ENCODE measurements at regions not wholly inside any gene's neighbourhood (a gene's known extent, or its start where the extent isn't known, plus 50 kb on each side); places are given as distances from the start of the nearest gene placed in this dataset.
"Not testable (repeated sequence)": the region's sequence is repeated elsewhere in the genome, so short reads cannot be mapped to it uniquely, and the experiment has no call there.

DNA sequence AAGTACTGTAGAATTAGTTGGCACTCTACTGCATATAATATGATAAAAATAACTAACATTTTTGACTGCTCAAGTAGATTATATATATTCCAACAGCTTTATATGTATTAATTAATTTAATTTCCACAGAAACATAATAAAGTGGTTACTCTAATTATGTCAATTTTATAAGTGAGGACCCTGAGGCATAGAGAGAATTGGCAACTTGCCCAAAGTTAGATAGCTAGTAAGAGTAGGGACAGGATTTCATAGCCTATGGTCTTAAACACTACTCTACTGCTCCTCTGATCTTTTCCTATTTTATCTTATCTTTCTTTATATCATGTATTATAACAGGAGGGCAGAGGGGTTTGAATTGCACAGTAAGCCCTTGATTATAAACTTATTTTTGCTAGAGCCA, 418.7 kb upstream of the SGO1 start:
- no peak for DNase-seq

DNA sequence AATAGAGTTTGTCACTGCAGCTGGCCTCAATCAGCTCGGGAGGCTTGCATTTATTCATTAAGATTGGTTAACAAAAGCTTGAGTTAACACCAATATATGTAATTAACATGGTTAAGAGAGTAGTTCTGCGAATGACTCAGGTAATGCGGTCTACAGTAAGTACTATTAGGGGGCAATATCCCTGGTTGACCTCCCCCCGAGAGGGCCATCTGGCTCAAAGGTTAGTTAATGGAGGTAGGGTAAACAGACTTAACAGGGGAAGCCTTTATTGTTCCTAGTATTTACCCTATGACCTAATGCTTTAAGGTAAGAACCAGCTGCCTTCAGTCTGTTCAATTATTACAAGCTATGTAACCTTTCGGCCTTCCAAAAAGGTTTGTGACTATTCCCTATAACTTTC, 403.3 kb upstream of the SGO1 start:
- no peak for DNase-seq

DNA sequence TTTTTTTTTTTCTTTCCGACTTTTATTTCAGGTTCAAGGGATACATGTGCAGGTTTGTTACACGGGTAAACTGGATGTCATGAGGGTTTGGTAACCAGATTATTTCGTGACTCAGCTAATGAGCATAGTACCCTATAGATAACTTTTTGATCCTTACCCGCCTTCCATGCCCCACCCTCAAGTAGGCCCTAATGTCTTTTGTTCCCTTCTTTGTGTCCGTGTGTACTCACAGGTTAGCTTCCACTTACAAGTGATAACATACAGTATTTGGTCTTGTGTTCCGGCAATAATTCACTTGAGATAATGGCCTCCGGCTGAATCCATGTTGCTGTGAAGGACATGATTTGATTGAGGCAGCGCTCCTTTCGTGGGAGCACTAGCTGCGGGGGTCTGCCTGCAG, 402.8 kb upstream of the SGO1 start:
- DNase-seq: no peak

DNA sequence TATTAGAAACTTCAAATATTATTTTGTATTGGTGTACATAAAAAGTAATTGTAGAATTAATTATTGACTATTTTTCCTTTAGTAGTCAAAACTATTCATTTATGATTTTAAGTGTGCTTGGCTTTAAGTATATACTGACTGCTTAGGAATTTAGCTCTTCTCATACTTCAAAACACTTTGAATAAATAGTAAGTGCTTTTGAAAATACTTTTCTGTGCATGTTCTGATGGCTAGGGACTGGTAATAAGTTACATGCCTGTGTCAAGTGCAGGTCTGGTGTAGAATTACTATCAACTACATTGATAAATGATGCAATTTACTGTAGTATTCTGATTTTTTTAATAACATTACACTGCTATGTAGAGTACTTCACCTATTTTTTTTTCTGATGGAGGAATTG, 397.6 kb upstream of the SGO1 start:
- DNase-seq: no peak

DNA sequence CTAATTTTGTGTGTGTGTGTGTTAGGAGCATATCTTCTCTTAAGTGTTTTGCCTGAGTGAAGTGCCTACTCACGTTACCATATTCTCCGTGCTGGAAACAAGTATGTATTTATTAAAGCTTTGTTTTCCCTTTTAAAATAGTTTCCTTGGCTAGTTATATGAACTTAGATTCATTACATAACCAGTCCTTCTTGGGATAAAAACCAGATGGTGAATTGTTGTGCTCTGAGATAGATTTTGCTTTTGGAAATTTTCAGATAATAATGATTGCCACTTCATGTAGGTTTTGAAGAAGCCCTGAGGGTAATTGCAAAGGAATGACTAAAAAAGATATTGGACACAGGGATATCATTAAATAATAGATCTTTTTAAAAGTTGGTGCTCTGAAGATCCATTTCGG, 390.2 kb upstream of the SGO1 start:
- no peak for DNase-seq

DNA sequence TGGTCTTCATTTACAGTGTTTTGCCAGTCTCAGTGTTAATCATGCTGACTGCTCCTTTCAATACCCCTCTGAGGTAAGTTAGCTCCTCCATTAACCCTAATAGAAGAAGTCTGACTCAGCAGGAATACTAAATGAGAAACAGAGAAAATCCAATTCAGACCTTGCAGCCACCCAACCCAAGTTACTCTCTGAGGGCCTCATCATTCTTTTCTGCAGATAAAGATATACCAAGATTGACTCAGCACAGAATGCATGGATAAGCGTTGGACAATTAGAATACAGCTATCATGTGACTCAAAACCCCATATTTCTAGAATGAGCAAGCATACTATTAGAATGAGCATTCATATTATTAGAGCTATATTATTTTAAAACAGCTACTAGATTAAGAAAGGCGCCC, 389.1 kb upstream of the SGO1 start:
- DNase-seq: no peak

DNA sequence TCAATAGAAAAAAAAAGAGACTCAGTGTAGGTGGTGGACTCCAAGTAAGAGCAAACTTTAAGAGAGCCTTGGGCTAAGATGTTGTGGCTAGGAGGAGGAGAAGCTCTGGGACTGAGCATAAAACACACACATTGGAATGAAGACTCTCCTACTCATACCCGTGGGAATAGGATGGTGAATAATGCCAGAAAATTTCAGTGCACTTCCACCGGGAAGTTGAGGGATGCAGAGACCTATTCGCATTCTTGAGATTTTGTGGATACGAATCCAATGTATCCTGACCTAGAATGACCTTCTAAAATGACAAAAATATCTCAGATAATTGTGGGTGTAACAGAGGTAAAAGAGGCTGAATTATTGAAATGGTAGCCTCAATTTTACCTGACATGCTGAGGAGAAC, 388.7 kb upstream of the SGO1 start:
- DNase-seq: no peak

DNA sequence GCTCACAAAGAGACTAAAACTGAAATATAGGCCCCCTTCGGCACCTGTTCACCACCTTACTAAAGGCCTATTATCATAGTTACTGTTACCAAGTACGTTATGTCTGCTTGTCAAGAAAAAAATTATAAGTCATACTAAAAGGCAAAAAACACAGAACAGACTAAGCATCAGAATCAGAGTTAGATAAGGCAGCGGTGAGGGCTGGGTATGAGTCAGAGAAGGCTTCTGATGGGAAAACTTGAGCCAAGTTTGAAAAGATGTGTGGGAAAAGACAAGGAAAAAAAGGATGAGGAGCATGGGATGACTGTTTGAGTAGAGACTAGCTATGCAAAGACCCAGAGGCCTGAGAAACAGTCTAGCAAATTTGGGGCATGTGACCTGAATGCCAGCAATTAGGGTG, 387.2 kb upstream of the SGO1 start:
- no peak for DNase-seq

DNA sequence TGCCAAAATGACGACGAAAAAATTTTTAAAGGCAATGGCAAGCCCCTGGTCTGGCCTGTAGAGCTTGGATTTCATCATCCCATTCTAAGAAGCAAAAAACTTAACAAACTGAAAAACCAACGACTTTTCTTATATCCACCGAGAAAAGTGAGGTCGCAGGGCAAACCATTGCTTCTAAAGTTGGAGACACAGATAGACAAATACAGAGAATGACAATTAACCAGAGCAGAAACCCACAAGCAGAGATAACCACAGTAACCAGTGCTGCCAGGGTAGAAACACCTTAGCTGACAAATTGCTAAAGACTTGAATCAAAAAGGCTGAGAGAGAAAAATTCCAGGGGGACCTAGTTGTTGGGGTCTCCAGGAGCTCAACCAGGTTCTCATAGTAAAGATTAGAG, 386.5 kb upstream of the SGO1 start:
- DNase-seq: no peak

DNA sequence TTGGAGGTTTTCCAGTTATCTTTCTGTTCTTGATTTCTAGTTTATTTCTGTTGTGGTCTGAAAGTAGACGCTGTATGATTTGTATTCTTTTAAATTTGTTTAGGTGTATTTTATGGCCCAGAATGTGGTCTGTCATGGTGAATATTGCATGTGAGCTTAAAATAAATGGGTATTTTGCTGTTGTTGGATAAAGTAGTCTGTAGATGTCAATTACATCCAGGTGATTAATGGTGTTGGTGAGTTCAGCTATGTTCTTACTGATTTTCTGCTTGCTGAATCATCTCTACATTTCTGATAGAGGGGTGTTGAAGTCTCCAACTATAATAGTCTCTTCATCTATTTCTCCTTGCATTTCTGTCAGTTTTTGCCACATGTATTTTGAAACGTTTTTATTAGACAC, 383.3 kb upstream of the SGO1 start:
- DNase-seq: no peak

DNA sequence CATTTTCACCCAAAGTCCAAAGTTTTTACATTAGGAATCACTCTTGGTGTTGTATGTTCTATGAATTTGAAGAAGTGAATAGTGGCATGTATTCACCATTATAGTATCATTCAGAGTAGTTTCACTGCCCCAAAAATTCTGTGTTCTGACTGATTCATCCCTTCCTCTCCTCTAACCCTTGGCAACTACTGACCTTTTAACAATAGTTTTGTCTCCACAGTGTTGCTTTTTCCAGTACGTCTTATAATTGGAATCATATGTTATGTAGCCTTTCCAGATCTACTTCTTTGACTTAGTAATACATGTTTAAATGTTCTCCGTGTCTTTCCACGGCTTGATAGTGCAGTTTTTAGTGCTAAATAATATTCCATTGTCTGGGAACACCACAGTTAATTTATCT, 379.0 kb upstream of the SGO1 start:
- no peak for DNase-seq

DNA sequence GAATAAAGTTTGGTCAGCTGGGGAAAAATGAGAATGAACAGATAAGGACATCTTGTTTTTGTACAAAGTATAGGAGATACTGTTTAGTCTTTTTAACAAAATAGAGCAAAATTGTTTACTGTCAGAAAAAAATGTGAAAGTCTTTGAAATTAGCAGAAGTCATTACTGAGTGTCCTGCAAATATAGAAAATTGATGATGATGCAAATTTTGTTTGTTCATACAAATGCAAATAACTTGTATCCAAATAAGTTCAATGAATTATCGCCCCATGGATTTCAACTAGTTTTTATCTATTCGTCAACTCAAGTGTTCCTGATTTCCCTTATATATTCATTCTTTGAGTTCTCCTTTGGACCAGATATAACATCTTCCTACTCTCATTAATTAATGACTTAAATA, 378.0 kb upstream of the SGO1 start:
- DNase-seq: no peak

DNA sequence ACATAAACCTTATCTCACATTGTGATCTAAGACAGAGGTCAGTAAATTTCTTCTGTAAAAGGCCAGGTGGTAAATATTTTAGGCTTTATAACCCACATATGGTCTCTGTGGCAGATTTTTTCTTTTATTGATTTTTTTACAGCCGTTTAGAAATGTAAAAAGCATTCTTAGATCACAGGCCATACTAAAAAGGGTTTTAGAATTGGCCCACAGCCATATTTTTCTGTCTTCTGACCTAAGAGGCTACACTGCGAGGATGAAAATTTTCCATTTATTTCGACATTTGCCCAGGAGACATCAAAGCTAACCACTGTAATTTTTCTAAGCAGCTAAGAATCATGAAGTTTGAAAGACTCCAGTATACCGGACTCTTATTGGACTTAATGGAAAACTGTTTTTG, 377.2 kb upstream of the SGO1 start:
- no peak for DNase-seq

DNA sequence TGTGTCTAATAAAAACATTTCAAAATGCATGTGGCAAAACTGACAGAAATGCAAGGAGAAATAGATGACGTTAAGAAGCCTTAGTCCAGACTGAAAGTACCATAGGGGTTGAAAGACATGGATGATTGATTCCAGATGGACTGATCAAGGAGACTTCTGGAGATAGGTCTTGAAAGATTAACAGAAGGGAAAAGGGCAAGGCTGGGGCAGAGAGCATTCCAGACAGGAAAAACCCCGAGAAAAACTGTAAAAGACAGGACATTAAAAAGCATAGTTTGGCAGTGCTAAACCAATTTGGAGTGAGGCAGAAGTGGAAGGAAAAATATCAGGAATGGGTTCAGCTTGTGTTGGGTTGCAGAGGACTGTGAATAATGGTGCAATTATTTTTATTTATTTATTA, 375.2 kb upstream of the SGO1 start:
- no peak for DNase-seq

DNA sequence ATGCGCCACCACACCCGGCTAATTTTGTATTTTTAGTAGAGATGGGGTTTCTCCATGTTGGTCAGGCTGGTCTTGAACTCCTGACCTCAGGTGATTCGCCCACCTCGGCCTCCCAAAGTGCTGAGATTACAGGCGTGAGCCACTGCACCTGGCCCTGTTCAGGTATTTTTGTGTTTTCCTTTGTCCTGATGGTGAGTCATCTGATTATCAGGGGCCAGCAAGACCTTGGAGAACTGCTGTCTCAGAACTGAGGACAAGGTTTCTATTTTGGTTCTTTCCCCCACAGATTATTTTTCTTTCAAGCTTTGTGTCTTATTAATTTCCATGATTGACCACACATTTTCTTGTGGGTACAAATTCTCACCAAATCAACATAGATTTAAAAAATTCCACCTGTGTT, 374.4 kb upstream of the SGO1 start:
- DNase-seq: not testable (repeated sequence)

DNA sequence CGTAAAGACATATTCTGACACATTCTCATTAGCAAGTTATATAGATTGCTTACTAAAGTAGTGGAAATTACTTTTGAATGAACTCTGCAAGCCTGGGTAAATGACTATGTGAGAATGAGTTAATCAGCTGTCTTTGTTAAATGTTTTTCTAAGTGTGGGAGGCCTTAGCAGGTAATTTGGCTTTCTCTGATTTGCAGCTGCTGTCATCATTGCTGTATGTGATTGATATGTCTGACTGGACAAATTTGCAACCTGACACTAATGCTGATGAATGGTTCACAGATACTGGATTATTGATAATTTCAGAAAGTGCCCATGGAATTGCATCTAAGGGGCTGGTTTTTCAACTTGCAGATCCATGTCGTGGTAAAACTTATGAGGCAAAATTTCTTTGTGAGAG, 372.2 kb upstream of the SGO1 start:
- no peak for DNase-seq

DNA sequence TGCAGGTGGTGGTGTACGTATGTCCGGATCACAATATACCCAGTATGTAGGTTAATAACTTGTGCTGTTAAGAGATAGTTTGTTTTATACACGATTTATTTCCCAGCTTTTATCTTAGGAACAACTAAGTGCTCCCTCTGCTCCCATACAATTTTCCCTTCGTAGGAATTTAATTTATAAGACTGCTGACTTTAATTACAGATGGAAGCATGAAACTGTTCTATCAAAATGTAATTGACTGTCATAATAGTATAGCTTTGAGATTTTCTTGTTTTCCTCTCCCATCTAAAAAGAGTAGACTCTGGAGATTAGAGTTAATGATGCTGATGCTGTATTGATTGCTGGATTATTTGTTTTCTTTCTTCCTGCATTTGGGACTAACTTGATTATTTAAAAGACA, 370.7 kb upstream of the SGO1 start:
- no peak for DNase-seq

DNA sequence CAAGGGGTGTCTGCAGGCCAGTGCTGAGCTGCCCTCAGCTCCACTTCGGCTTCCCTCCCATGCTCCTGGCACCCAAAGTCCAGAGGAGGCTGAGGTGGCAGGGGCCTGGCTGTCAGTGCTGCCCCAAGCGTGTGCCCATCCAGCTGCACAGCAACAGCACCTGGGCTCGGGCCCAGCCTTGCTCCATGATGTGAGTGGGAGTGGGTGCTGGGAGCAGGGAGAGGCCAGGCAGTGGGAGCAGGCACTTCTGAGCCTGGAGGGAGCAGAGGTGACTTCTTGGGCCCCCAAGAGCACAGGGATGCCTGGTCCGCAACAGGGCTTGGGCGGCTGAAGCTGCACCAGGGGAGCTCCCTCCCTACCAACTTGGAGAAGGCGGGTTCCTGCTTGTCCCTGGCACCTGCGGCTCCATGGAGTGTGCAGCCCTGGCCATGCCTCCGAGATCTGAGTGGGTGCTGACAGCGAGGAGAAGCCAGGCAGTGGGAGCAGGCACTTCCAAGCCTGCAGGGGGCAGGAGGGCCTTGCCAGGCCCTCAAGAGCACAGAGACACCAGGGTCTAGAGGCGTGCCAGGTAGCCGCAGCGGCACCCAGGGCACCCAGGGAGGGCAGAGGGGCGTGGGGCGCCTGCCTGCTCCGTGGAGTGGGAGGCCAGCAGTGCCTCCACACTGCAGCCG, 366.7 kb upstream of the SGO1 start:
- no peak for DNase-seq

DNA sequence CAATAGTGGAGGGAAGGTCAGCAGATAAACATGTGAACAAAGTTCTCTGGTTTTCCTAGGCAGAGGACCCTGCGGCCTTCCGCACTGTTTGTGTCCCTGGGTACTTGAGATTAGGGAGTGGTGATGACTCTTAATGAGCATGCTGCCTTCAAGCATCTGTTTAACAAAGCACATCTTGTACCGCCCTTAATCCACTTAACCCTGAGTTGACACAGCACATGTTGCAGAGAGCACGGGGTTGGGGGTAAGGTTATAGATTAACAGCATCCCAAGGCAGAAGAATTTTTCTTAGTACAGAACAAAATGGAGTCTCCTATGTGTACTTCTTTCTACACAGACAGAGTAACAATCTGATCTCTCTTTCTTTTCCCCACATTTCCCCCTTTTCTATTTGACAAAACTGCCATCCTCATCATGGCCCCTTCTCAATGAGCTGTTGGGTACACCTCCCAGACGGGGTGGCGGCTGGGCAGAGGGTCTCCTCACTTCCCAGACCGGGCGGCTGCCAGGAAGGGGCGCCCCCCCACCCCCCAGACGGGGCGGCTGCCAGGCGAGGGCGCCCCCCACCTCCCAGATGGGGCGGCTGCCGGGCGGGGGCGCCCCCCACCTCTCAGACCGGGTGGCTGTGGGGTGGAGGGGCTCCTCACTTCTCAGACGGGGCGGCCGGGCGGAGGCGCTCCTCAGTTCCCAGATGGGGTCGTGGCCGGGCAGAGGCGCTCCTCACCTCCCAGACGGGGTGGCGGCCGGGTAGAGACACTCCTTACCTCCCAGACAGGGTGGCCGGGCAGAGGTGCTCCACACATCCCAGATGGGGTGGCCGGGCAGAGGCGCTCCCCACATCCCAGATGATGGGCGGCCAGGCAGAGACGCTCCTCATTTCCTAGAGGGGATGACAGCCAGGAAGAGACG, 361.6 kb upstream of the SGO1 start:
- not testable (repeated sequence) for DNase-seq

DNA sequence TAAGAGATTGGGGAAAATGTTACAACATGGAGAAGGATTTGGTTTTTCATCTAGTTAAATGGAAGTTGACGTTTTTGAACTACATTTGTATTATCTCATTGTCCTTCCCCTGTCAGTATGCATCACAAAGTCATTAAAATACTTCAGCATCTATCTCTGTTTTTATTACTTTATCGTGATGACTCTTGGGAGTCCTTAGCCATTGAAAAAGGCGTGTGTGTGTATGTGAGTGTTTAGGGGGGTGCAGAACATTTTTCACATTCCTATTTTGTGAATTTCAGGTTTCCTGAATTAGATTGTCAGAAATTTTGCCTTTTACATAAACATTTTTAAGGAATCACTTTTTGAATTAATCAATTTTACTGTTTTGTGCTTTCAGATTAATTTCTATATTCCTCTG, 360.6 kb upstream of the SGO1 start:
- DNase-seq: no peak

DNA sequence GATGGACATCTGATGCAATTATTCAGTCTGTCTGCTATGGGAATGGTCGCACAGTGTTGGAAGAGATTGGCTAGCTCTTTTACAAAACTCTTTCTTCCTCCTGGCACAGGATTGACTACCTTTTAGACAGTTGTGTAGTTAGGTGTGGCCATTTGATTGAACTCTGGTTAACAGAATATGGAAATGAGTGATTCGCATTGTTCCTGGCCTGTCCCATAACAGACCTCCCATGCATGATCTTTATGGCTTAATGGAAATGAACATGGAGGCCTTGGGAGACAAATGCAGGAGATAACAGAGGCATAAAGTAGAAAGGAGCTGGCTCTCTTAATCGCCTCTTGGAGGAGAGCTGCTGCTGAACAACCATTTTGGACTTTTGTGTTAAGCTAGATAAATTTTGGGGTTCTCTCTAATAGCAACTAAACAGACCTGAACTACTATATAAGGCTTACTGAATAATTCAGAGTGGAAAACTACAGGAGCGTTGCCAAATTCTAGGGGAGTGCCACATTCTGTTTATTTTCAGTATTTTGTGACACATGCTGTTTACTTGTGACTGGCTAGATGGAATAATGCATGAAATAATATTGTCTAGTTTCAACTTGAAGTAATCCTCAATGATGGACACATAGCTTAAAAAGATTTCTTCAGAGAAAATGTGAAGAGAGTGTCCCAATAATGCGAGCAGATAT, 357.7 kb upstream of the SGO1 start:
- no peak for DNase-seq

DNA sequence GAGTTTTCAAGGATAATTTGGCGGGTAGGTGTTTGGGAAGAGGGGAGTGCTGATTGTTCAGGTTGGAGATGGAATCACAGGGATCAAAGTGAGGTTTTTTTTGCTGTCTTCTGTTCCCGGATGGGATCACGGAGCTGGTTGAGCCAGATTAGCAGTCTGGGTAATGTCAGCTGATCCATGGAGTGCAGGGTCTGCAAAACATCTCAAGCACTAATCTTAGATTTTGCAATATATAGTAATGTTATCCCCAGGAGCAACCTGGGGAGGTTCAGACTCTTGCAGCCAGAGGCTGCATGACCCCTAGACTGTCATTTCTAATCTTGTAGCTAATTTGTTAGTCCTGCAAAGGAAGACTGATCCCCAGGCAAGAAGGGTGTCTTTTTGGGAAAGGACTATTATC, 354.1 kb upstream of the SGO1 start:
- DNase-seq: no peak

DNA sequence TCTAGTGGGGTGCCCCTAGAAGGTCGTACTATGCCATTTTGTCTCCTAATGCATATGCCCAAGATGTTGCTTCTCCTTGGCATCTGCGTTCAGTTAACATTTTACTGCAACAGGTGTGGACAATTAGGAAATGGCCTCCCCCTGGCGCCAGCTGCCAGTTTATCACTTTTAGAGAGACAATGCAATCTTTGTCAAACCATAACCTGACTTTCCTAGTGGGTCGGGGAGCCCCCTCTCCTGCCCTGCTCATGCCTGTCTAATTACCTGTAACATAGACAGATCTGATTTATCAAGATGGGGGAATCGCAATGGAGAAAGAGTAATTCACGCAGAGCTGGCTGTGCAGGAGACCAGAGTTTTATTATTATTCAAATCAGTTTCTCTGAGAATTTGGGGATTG, 353.7 kb upstream of the SGO1 start:
- no peak for DNase-seq

DNA sequence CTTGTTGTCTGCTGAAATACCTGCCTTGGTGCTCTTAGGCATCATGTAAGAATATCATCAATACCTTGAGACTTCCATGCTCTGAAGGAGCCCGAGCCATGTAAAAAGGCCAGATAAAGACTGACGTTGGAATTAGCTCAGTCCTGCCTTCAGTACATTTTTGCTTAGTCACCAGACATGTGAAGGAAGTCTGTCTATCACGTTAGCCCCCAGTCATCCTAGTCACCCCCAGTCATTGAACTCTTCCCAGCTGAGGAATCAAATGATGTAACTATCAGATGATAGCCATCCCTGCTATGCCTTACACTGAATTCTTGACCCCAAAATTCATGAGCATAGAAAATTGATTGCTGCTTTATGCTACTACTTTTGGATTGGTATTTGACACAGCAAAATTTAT, 351.2 kb upstream of the SGO1 start:
- no peak for DNase-seq
